ENCODE measurements at regions not wholly inside any gene's neighbourhood (a gene's known extent, or its start where the extent isn't known, plus 50 kb on each side); places are given as distances from the start of the nearest gene placed in this dataset.

- DNase-seq (ENCODE audit: extremely low spot score, insufficient read length, low read depth) (no peak), FAIRE-seq (no peak)
Observed at GRCh38 chr16:48441863-48442279, 56.7 kb upstream of the SIAH1 start.

- DNase-seq (ENCODE audit: extremely low spot score, insufficient read length, low read depth) (no peak), FAIRE-seq (no peak)
Observed at GRCh38 chr16:48441106-48441505, 55.9 kb upstream of the SIAH1 start.

- no peak for FAIRE-seq
- DNase-seq (ENCODE audit: extremely low spot score, insufficient read length, low read depth): no peak
Observed at GRCh38 chr16:48438414-48438813, 53.2 kb upstream of the SIAH1 start.

GRCh38 chr16:48435906-48436305 is 50.7 kb upstream of the SIAH1 start:
- FAIRE-seq (no peak), DNase-seq (ENCODE audit: extremely low spot score, insufficient read length, low read depth) (no peak)

GRCh38 chr16:48435318-48435680 is 50.1 kb upstream of the SIAH1 start:
- DNase-seq (ENCODE audit: extremely low spot score, insufficient read length, low read depth) (no peak), FAIRE-seq (no peak)

Data from GM18507 (cell line).